Astrocyte (in vitro differentiated cells and primary cell): ENCODE measurements at regions not wholly inside any gene's neighbourhood (a gene's known extent, or its start where the extent isn't known, plus 50 kb on each side); places are given as distances from the start of the nearest gene placed in this dataset.
A peak's percentile ranks its signal among the peaks of the same experiment; 100 is the strongest.
"Not testable (repeated sequence)": the region's sequence is repeated elsewhere in the genome, so short reads cannot be mapped to it uniquely, and the experiment has no call there.

Experiments
- DNase-seq: peaks from one replicate; pipeline ENCODE4 v3.0.0-alpha.2; 2010; ENCODE audit warnings: low read depth
- FAIRE-seq: peaks from 2 replicates; lab custom pipeline; 2011; peaks lifted over from hg19 to GRCh38; lab: Jason Lieb, UNC
- H2AFZ ChIP-seq: 2 replicates; pipeline ENCODE4 v1.6.0; 2012; ENCODE audit warnings: low read depth, low read length, inconsistent platforms
- H3K27ac ChIP-seq: 2 replicates; pipeline ENCODE4 v1.5.1; 2011; ENCODE audit warnings: low read depth, low read length, inconsistent platforms
- H3K27me3 ChIP-seq: 2 replicates; pipeline ENCODE4 v1.6.0; 2011; ENCODE audit warnings: low read length, inconsistent platforms; ENCODE audit not compliant: insufficient read depth
- H3K36me3 ChIP-seq: 2 replicates; pipeline ENCODE4 v1.5.1; 2011; ENCODE audit warnings: low read length, inconsistent platforms; ENCODE audit not compliant: insufficient read depth
- H3K4me1 ChIP-seq: 2 replicates; pipeline ENCODE4 v1.5.1; 2011; ENCODE audit warnings: low read length, inconsistent platforms; ENCODE audit not compliant: insufficient read depth
- H3K4me2 ChIP-seq: 2 replicates; pipeline ENCODE4 v1.6.0; 2012; ENCODE audit warnings: low read length, inconsistent platforms
- H3K4me3 ChIP-seq: 2 replicates; pipeline ENCODE4 v1.5.1; 2011; ENCODE audit warnings: low read depth, mild to moderate bottlenecking, low read length, inconsistent platforms; ENCODE audit not compliant: insufficient read depth
- H3K79me2 ChIP-seq: 2 replicates; pipeline ENCODE4 v1.6.0; 2012; ENCODE audit warnings: mild to moderate bottlenecking, low read length, inconsistent platforms; ENCODE audit not compliant: insufficient read depth
- H3K9ac ChIP-seq: 2 replicates; pipeline ENCODE4 v1.6.0; 2012; ENCODE audit warnings: mild to moderate bottlenecking, low read length, inconsistent platforms
- H3K9me3 ChIP-seq: 2 replicates; pipeline ENCODE4 v1.5.1; 2012; ENCODE audit warnings: low read depth, mild to moderate bottlenecking, low read length, inconsistent platforms; ENCODE audit not compliant: insufficient read depth
- H4K20me1 ChIP-seq: 2 replicates; pipeline ENCODE4 v1.6.0; 2012; ENCODE audit warnings: low read length, inconsistent platforms; ENCODE audit not compliant: insufficient read depth
- H3K27ac Mint-ChIP-seq: one replicate; pipeline ENCODE4 v1.8.0; 2021; ENCODE audit warnings: mild to moderate bottlenecking, mixed read lengths; ENCODE audit not compliant: unreplicated experiment
- H3K27me3 Mint-ChIP-seq: one replicate; pipeline ENCODE4 v1.8.0; 2021; ENCODE audit warnings: low read depth, mixed read lengths; ENCODE audit not compliant: unreplicated experiment
- H3K36me3 Mint-ChIP-seq: one replicate; pipeline ENCODE4 v1.8.0; 2021; ENCODE audit warnings: low read depth, mixed read lengths; ENCODE audit not compliant: unreplicated experiment
- H3K4me1 Mint-ChIP-seq: one replicate; pipeline ENCODE4 v1.8.0; 2021; ENCODE audit warnings: low read depth, mixed read lengths; ENCODE audit not compliant: unreplicated experiment
- H3K4me3 Mint-ChIP-seq: one replicate; pipeline ENCODE4 v1.8.0; 2021; ENCODE audit warnings: mild to moderate bottlenecking, moderate library complexity, mixed read lengths; ENCODE audit not compliant: unreplicated experiment
- H3K9me3 Mint-ChIP-seq: one replicate; pipeline ENCODE4 v1.8.0; 2021; ENCODE audit warnings: mild to moderate bottlenecking, mixed read lengths; ENCODE audit not compliant: unreplicated experiment
- EZH2 ChIP-seq: IDR thresholded peaks from 2 replicates; pipeline ENCODE4 v1.6.1; 2012; ENCODE audit warnings: mild to moderate bottlenecking, low read length, inconsistent platforms; ENCODE audit not compliant: insufficient read depth
- TF ChIP-seq, protein P1 (sequence below): IDR thresholded peaks from 2 replicates; pipeline ENCODE4 v1.5.1; 2011; ENCODE audit warnings: low read depth, mild to moderate bottlenecking, inconsistent platforms, low read length, moderate library complexity; ENCODE audit not compliant: insufficient read depth

DNA sequence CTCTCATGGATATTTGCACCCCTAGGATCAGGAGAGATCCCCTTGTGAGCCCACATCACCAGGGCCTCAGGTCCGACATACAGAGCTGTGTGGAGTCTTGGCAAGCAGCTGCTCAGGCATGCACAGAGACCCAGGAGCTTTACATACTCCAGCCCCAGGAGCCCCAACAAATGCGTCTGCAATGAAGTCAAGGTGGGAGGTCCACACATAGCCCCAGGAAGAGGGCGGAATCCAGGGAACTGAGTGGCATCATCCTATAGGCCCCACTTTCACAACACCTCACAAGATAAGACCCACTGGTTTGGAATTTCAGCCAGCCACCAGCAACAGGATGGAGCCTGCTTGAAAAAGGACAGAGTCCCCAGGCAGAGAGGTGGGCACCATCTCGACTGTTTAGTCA is 106.7 kb downstream of the LSMEM1 start:
- Mint-ChIP-seq H3K4me3 (no peak overlapping the region), H3K27me3 (no peaks in the 10 kb centered on the region), H3K27ac (no peak overlapping the region), H3K36me3 (peaks cover 2% of the 10 kb centered on the region), H3K4me1 (peaks cover 7% of the 10 kb centered on the region), H3K9me3 (peaks cover 10% of the 10 kb centered on the region)
- Histone ChIP-seq H2AFZ (no peak overlapping the region), H3K27me3 (no peaks in the 10 kb centered on the region), H3K4me2 (no peak overlapping the region), H3K9ac (no peak overlapping the region), H3K79me2 (no peaks in the 10 kb centered on the region), H4K20me1 (no peaks in the 10 kb centered on the region), H3K9me3 (no peaks in the 10 kb centered on the region), H3K36me3 (no peaks in the 10 kb centered on the region), H3K4me1 (no peaks in the 10 kb centered on the region), H3K27ac (no peak overlapping the region), H3K4me3 (no peak overlapping the region)
- FAIRE-seq (no peak), DNase-seq (no peak)
- TF ChIP-seq, protein P1, sequence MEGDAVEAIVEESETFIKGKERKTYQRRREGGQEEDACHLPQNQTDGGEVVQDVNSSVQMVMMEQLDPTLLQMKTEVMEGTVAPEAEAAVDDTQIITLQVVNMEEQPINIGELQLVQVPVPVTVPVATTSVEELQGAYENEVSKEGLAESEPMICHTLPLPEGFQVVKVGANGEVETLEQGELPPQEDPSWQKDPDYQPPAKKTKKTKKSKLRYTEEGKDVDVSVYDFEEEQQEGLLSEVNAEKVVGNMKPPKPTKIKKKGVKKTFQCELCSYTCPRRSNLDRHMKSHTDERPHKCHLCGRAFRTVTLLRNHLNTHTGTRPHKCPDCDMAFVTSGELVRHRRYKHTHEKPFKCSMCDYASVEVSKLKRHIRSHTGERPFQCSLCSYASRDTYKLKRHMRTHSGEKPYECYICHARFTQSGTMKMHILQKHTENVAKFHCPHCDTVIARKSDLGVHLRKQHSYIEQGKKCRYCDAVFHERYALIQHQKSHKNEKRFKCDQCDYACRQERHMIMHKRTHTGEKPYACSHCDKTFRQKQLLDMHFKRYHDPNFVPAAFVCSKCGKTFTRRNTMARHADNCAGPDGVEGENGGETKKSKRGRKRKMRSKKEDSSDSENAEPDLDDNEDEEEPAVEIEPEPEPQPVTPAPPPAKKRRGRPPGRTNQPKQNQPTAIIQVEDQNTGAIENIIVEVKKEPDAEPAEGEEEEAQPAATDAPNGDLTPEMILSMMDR, result no peak
- TF ChIP-seq EZH2, result no peak

DNA sequence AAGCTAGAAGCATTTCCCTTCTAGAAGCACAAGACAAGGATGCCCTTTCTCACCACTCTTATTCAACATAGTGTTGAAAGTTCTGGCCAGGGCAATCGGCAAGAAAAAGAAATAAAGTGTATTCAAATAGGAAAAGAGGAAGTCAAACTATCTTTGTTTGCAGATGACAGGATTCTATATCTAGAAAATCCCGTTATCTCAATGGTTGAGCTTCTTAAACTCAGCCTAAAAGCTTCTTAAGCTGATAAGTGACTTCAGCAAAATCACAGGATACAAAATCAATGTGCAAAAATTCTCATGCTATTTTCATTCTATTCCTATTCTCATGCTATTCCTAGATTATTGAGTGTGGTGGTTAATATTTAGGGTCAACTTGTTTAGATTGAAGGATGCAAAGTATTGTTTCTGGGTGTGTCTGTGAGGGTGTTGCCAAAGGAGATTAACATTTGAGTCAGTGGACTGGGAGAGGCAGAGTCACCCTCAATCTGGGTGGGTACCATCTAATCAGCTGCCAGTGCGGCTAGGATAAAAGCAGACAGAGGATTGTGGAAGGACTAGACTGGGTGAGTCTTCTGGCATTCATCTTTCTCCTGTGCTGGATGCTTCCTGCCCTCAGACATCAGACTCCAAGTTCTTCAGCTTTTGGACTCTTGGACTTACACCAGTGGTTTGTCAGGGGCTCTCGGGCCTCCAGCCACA is 111.9 kb downstream of the LSMEM1 start:
- H3K79me2 ChIP-seq, H3K4me1 Mint-ChIP-seq, H3K27me3 ChIP-seq, H3K36me3 ChIP-seq, H3K9ac ChIP-seq, H3K27ac ChIP-seq, H3K4me2 ChIP-seq, FAIRE-seq, H3K4me1 ChIP-seq, H3K9me3 ChIP-seq, DNase-seq, H3K4me3 ChIP-seq, H3K4me3 Mint-ChIP-seq, H3K27me3 Mint-ChIP-seq, H3K36me3 Mint-ChIP-seq, H3K27ac Mint-ChIP-seq, H4K20me1 ChIP-seq, H2AFZ ChIP-seq: not testable (repeated sequence)
- peaks cover 10% of the 10 kb centered on the region for H3K9me3 Mint-ChIP-seq

DNA sequence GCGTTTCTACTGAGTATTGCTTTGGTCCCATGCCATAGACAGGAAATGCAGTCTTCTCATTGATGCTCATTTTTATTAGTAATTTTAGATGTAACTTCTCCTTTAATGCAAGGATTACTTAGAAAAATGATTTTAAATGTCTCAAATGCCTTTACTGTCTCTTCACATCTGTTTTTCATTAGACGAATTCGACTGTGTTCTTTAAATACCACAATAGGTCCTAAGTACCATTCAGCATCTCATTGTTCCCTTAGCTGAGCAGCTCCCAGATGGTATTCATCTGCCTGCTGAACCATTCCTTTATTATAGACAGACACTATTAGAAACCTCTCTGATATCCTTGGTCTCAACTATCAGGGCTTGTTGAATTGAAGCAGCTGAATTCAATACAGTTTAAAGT is 113.6 kb downstream of the LSMEM1 start:
- Histone ChIP-seq H2AFZ (no peak overlapping the region), H3K4me2 (no peak overlapping the region), H3K9me3 (no peaks in the 10 kb centered on the region), H3K4me3 (no peak overlapping the region), H3K79me2 (no peaks in the 10 kb centered on the region), H3K27me3 (no peaks in the 10 kb centered on the region), H4K20me1 (no peaks in the 10 kb centered on the region), H3K36me3 (no peaks in the 10 kb centered on the region), H3K9ac (no peak overlapping the region), H3K27ac (no peak overlapping the region), H3K4me1 (no peaks in the 10 kb centered on the region)
- TF ChIP-seq, protein P1, result no peak
- TF ChIP-seq EZH2, result no peak
- Mint-ChIP-seq H3K36me3 (no peaks in the 10 kb centered on the region), H3K27ac (no peak overlapping the region), H3K4me3 (no peak overlapping the region), H3K27me3 (no peaks in the 10 kb centered on the region), H3K9me3 (peaks cover 4% of the 10 kb centered on the region), H3K4me1 (no peaks in the 10 kb centered on the region)
- FAIRE-seq (no peak), DNase-seq (peak; percentile 60)
